GM12891 (cell line): ENCODE measurements at regions not wholly inside any gene's neighbourhood (a gene's known extent, or its start where the extent isn't known, plus 50 kb on each side); places are given as distances from the start of the nearest gene placed in this dataset.

Source experiments
- DNase-seq: peaks from one replicate; pipeline ENCODE4 v3.0.0; 2011; ENCODE audit warnings: low spot score; ENCODE audit not compliant: insufficient read length
- FAIRE-seq: peaks from 2 replicates; lab custom pipeline; 2011; peaks lifted over from hg19 to GRCh38; lab: Jason Lieb, UNC
- PAX5 ChIP-seq: IDR thresholded peaks from 2 replicates; pipeline ENCODE4 v1.6.1; 2011; ENCODE audit warnings: low read length, moderate library complexity, mild to moderate bottlenecking; ENCODE audit not compliant: insufficient read depth, severe bottlenecking
- POLR2A ChIP-seq: IDR thresholded peaks from 2 replicates; pipeline ENCODE4 v1.6.1; 2011; ENCODE audit warnings: low read depth, low read length, control low read depth
- POLR2AphosphoS5 ChIP-seq: IDR thresholded peaks from 2 replicates; pipeline ENCODE4 v1.6.1; 2011; ENCODE audit warnings: low read depth, low read length, control low read depth
- POU2F2 ChIP-seq: IDR thresholded peaks from 2 replicates; pipeline ENCODE4 v1.6.1; 2011; ENCODE audit warnings: low read depth, mild to moderate bottlenecking, control low read depth, low read length, moderate library complexity
- SPI1 ChIP-seq: IDR thresholded peaks from 2 replicates; pipeline ENCODE4 v1.6.1; 2011; ENCODE audit warnings: low read depth, low read length, control low read depth
- TAF1 ChIP-seq: IDR thresholded peaks from 2 replicates; pipeline ENCODE4 v1.6.1; 2011; ENCODE audit warnings: low read depth, low read length, control low read depth

DNA sequence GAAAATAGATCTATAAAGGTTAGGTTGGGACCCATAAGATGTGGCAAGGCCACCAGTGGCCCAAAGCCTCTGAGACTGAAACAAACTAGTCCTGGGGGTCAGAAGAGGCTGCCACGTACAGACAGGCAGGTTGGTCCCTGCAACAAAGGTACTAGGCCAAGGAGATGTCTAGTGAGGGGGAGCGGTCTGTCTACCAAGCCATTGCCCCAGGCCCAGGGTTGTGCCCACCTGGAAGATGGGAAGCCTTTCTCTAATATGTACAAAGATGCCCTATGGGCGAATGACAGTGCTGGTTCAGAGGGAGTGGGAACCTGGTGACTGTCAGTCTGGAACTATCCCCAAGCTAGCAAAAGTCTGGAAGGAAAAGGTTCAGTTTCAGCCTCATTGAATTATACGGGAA, 233.2 kb downstream of the RBM19 start:
- DNase-seq = no peak
- TF ChIP-seq POU2F2 (no peak), POLR2A (no peak), POLR2AphosphoS5 (no peak), TAF1 (no peak), PAX5 (no peak), SPI1 (no peak)
- no peak for FAIRE-seq

DNA sequence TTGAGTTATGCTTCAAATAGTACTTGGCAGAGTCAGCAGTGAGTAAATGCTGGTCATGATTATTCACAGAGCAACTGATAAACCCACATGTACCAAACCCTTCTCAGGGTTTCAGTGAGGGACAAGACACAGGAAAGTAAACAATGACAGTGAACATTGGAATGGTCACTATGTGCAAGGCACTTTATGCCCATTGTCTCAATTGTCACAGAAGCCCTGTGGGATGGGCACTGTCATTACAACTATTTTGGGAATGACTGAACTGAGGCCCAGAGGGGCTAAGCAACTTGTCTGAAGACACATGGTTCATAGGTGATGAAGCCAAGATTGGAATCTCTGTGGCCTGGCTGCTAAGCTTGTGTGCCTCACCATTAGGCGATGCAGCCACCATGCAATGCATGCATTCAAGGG, 238.5 kb downstream of the RBM19 start:
- TF ChIP-seq TAF1 (no peak), POU2F2 (no peak), POLR2A (no peak), SPI1 (no peak), PAX5 (no peak), POLR2AphosphoS5 (no peak)
- FAIRE-seq = no peak
- DNase-seq = no peak

DNA sequence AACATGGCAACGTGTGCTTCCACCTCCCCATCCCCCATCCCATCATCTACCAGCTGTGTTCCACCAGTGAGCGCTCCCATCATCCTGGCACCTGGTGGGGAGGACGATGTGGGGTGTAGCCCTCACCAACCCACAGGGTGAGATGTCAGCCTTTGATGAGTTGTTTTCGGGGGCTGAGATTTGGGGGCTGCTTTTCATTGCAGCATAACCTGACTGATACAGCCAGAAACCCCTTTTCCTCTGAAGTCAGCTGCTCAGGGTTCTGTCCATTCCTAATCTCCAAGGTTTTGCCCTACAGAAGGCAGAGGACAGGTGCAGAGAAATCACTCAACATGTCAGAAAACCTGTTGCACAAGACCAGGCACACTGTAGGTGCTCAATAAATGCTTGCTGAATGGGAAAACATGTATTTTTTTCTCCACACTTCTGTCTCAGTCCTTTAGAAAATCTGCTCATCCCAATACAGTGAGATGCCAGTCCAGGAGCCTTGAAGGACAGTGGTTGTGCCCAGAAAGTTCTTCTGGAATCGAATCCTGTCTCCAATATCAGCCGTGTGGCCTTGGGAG, 239.8 kb downstream of the RBM19 start:
- DNase-seq (no peak), FAIRE-seq (no peak)
- TF ChIP-seq TAF1 (no peak), SPI1 (no peak), POLR2AphosphoS5 (no peak), POLR2A (no peak), POU2F2 (no peak), PAX5 (no peak)

DNA sequence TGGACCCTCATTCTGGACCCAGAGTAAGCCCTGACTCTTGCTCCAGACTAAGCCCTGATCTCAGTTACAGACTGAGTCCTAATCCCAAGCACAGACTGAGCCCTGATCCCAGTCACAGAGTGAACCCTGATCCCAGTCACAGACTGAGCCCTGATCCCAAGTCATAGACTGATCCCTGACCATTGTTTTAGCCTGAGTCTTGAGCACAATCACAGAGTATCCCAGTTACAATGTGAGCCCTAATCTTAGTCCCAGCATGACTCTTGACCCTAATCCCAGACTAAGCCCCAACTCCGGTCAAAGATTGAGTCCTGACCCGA, 240.6 kb downstream of the RBM19 start:
- FAIRE-seq = no peak
- DNase-seq = no peak
- TF ChIP-seq PAX5 (no peak), SPI1 (no peak), POU2F2 (no peak), POLR2AphosphoS5 (no peak), POLR2A (no peak), TAF1 (no peak)

DNA sequence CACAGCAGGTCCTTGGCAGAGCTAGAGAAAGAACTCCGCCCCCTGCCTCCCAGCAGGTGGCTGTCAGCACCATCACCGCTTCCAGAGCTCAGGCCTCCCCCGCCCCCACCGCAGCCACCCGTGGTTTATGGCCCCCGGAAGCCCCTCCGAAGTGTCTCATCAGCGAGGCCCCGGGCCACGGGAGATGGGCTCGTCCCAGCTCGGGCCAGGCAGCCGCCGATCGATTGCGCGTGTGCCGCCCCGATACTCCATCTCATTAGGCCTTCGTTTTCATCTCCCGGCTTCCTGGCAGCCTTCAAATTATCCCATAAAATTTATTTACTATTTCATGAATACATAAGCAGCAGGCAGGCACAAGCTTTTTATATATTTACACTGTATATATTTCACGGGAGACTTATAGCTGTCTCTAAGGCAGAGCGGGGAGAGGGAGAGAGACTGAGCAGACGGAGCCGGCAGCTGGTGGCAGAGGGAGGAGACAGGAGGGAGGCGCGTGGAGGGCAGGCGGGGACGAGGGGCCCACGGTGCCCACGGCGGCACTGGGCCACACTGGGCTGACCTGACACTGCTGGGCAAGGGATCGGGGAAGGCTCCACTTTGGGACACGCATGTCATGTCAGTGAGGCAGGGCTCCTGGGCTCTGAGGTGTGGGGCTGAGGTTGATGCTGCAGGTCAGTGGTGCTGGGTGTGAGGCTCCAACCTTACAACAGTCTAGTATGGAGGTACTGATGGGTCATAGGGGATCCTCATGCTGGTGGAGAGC, 241.2 kb downstream of the RBM19 start:
- DNase-seq (no peak), FAIRE-seq (no peak)
- no peak for TF ChIP-seq SPI1

DNA sequence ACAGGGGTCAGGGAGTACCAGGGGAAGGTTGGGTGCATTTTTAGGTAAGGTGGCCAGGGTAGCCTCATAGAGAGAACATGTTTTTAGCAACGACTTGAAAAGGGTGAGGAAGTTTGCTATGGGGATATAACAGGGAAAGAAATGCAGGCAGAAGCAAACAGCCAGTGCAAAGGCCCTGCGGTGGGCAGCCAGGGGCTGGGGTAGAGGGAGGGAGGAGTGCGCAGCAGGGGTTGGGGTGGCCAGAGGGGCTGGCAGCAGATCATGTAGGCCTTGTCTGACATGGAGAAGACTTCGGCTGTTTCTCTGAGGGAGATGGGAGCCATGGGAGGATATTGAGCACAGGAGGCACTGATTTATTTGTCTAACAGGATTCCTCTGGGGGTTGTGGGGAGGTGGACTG, 242.5 kb downstream of the RBM19 start:
- TF ChIP-seq POLR2A (no peak), POLR2AphosphoS5 (no peak), SPI1 (no peak), POU2F2 (no peak), PAX5 (no peak), TAF1 (no peak)
- FAIRE-seq (no peak), DNase-seq (no peak)

DNA sequence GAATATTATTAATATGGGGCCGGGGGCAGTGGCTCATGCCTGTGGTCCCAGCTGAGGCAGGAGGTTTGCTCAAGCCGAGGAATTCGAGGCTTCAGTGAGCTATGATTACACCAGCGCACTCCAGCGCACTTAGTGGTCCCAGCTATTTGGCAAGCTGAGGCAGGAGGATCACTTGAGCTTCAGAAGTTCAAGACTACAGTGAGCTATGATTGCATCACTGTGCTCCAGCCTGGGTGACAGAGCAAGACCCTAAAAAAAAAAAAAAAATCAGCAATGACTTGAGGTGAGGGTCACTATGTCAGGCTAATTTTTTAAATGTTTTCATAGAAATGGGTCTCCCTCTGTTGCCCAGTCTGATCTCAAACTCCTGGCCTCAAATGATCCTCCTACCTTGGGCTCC, 243.4 kb downstream of the RBM19 start:
- no peak for FAIRE-seq
- TF ChIP-seq POLR2A = no peak
- TF ChIP-seq SPI1 = no peak
- TF ChIP-seq POU2F2 = no peak
- DNase-seq = no peak

DNA sequence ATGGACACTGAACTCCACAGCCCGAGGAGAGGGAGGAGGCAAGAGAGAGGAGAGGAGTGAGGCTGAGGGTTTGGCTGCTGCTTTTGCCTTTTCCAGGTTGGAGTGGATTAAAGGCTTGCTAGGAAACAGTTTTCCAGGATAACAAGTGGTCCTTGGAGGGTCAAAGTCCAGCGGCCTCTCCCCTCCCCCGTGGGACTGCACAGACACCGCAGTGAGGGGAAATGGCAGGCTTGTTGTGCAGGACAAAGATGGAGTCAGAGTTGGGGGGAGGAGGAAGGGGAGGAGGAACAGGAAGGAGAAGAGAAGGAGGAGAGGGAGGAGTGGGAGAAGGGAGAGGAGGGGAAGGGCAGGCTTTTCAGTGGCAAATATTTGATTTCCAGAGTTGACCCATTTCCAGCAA, 245.5 kb downstream of the RBM19 start:
- TF ChIP-seq PAX5 = no peak
- no peak for TF ChIP-seq POLR2A
- no peak for TF ChIP-seq SPI1
- no peak for TF ChIP-seq POLR2AphosphoS5
- TF ChIP-seq TAF1 = no peak
- TF ChIP-seq POU2F2 = no peak
- DNase-seq = no peak
- FAIRE-seq = no peak

DNA sequence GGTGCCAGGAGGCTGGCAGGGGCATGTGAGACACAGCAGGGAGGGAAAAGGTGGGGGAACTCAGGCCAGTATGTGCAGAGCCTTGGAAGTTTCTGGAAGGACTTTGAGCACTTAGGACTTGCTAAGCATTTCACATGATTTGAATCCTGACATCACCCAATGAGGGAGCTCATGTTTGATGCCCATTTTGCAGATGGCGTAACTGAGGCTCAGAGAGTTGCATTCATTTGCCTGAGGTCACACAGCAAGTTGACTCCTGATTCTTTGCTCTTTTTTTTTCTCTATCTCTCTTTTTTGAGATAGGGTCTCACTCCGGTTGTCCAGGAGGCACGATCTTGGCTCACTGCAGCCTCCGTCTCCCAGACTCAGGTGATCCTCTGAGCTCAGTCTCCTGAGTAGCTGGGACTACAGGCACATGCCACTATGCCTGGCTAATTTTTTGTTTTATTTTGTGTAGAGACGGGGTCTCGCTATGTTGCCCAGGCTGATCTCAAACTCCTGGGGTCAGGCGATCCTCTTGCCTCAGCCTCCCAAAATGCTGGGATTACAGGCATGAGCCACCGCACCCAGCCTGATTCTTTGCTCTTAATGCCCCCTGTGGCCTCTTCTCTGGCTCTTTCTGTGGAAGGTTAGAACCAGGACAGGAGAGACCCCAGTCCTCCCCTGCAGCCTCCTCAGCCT, 246.1 kb downstream of the RBM19 start:
- no peak for DNase-seq
- TF ChIP-seq TAF1 (no peak), PAX5 (no peak), POU2F2 (no peak), POLR2AphosphoS5 (no peak), SPI1 (no peak), POLR2A (no peak)
- no peak for FAIRE-seq

DNA sequence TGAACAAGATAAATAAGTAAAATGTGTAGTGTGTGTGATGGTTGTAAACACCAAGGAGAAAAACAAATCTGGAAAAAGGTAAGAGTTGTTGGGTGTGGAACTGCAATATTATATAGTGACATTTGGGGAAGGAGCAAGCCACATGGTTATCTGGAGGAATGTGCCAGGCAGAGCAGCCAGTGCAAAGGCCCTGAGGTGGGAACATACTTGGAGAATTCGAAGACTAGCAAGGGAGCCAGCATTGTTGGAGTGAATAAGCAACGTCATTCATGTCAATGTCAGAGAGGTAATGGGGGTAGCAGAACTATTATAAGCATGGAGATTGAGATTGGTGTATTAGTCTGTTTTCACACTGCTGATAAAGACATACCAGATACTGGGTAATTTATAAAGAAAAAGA, 241.5 kb upstream of the LHX5 start:
- FAIRE-seq = no peak
- TF ChIP-seq POLR2AphosphoS5 (no peak), SPI1 (no peak), POLR2A (no peak), PAX5 (no peak), POU2F2 (no peak), TAF1 (no peak)
- DNase-seq = no peak
